NCI-H2171 treated with DMSO at 0.1 percent for 48 hours (cell line): ENCODE measurements at regions not wholly inside any gene's neighbourhood (a gene's known extent, or its start where the extent isn't known, plus 50 kb on each side); places are given as distances from the start of the nearest gene placed in this dataset.
"Not testable (repeated sequence)": the region's sequence is repeated elsewhere in the genome, so short reads cannot be mapped to it uniquely, and the experiment has no call there.

ENCODE experiments used
- DNase-seq: peaks from one replicate; lab custom pipeline; 2025; lab: John Stamatoyannopoulos, UW

- no peak for DNase-seq
Measured at GRCh38 chr10:61612450-61612849, 50.3 kb upstream of the CABCOCO1 start.

- no peak for DNase-seq
Measured at GRCh38 chr10:61612009-61612408, 50.7 kb upstream of the CABCOCO1 start.

GRCh38 chr10:61609701-61610100 lies 53.0 kb upstream of the CABCOCO1 start:
- no peak for DNase-seq

- no peak for DNase-seq
Measured at GRCh38 chr10:61608255-61609033, 54.3 kb upstream of the CABCOCO1 start.

GRCh38 chr10:61606959-61607907 lies 55.5 kb upstream of the CABCOCO1 start:
- peak; percentile 6 for DNase-seq

- DNase-seq, result no peak
Measured at GRCh38 chr10:61605221-61605620, 57.5 kb upstream of the CABCOCO1 start.

GRCh38 chr10:61600399-61600798 lies 62.3 kb upstream of the CABCOCO1 start:
- no peak for DNase-seq

- DNase-seq, result no peak
Measured at GRCh38 chr10:61594430-61594829, 68.3 kb upstream of the CABCOCO1 start.

GRCh38 chr10:61592581-61592980 lies 70.1 kb upstream of the CABCOCO1 start:
- peak; percentile 9 for DNase-seq

GRCh38 chr10:61589547-61590243 lies 73.0 kb upstream of the CABCOCO1 start:
- DNase-seq, result no peak

GRCh38 chr10:61588770-61589211 lies 73.9 kb upstream of the CABCOCO1 start:
- no peak for DNase-seq

GRCh38 chr10:61586829-61587228 lies 75.9 kb upstream of the CABCOCO1 start:
- DNase-seq, result no peak

GRCh38 chr10:61580608-61581007 lies 82.1 kb upstream of the CABCOCO1 start:
- DNase-seq, result no peak

GRCh38 chr10:61570204-61570603 lies 92.5 kb upstream of the CABCOCO1 start:
- DNase-seq, result not testable (repeated sequence)

GRCh38 chr10:61567729-61568128 lies 95.0 kb upstream of the CABCOCO1 start:
- no peak for DNase-seq

- DNase-seq, result no peak
Measured at GRCh38 chr10:61565819-61566560, 96.7 kb upstream of the CABCOCO1 start.

- no peak for DNase-seq
Measured at GRCh38 chr10:61564444-61564843, 98.3 kb upstream of the CABCOCO1 start.

- DNase-seq, result no peak
Measured at GRCh38 chr10:61559615-61560014, 103.1 kb upstream of the CABCOCO1 start.

GRCh38 chr10:61558188-61558587 lies 104.5 kb upstream of the CABCOCO1 start:
- no peak for DNase-seq

GRCh38 chr10:61554925-61555324 lies 101.7 kb upstream of the TMEM26 start:
- DNase-seq, result no peak

GRCh38 chr10:61549861-61550260 lies 96.7 kb upstream of the TMEM26 start:
- no peak for DNase-seq

- no peak for DNase-seq
Measured at GRCh38 chr10:61548364-61548763, 95.2 kb upstream of the TMEM26 start.
